OCI-LY1 (cell line): ENCODE measurements at regions not wholly inside any gene's neighbourhood (a gene's known extent, or its start where the extent isn't known, plus 50 kb on each side); places are given as distances from the start of the nearest gene placed in this dataset.

Experiments used
- CTCF ChIP-seq: fragments of 200-600 bp; sonication (generic), shearing (Covaris generic); IDR thresholded peaks from 2 replicates; pipeline ENCODE4 v1.5.1; 2017; ENCODE audit warnings: mild to moderate bottlenecking, antibody characterized with exemption, low read length, moderate library complexity, mixed read lengths
- EZH2 ChIP-seq: fragments of 200-600 bp; sonication (generic), shearing (Covaris generic); IDR thresholded peaks from 2 replicates; pipeline ENCODE4 v1.8.0; 2017; ENCODE audit warnings: borderline replicate concordance, mixed run types, mild to moderate bottlenecking, antibody characterized with exemption, low read length, moderate library complexity, mixed read lengths

- no peak for TF ChIP-seq CTCF
- TF ChIP-seq EZH2: no peak
Measured at GRCh38 chr18:2146092-2146491, 425.2 kb downstream of the METTL4 start.
